IPS-NIHi11 (cell line): ENCODE measurements at regions not wholly inside any gene's neighbourhood (a gene's known extent, or its start where the extent isn't known, plus 50 kb on each side); places are given as distances from the start of the nearest gene placed in this dataset.
"Not testable (repeated sequence)": the region's sequence is repeated elsewhere in the genome, so short reads cannot be mapped to it uniquely, and the experiment has no call there.

ENCODE experiments used
- DNase-seq: peaks from one replicate; pipeline ENCODE4 v3.0.0; 2012; ENCODE audit warnings: mixed read lengths, low spot score

DNA sequence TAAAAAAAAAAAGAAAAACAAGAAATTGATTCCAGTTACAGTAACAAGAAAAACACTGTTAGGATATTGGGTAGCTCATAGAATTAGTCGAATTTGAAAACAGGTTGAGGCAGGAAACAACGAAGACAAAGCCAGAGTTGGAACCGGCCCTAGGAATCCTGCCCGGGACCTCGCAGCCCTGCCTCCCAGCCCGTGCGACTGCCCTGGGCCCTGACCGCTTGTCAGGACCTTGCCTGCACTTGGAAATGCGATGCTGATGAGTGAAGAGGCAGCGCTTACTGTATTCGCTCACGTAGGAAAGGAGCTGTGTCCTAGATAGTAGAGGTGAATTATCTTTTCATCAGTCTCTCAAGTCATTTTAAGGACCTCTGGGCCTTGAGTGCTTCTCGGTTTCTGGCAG is 611.7 kb upstream of the FAT1 start:
- DNase-seq: no peak

DNA sequence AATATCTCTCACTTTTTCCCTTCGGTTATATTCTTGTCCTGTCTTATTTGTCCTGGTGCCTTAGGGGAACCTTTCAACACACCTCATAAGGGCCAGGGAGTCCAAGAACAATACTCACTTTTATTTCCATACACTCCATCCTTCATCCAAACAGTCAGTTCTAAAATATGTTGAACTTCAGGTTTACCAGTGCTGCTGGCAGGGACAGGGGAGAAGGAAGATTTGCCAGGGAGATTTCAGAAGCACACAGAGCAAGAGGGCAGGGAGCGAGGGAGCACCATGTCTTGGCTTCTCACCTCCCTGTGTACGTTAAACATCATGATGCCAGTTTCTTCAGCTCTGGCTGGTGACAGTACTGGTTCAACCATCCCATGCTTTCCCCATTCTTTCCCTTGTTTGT is 631.1 kb upstream of the FAT1 start:
- no peak for DNase-seq

DNA sequence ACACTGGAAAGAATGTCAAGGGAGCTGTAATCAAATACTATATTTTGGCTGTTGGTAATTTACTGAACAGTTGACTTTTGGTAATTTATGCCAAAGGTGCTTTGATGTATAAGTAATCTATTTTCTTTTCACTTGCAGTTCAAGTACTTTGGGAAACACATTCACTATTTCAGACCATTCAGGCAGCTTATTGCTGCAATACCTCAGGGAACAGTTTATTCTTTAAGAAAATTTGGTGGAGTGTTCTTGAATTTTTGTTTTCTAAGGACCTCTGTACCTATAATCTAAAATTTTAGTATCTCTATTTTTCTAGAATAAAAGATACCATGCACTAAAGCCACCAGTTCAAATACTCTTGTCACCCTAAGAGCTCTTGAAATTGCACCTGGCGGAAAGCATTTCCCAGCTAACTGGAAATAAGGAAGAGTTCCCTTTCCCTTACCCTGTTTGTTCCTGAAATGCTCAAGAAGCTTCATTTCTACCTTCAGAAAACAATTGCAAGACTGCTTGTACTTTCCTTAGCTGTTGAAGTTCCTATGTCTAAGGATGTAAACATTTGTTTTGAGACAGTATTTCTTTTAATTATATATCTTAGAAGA is 633.5 kb upstream of the FAT1 start:
- no peak for DNase-seq

DNA sequence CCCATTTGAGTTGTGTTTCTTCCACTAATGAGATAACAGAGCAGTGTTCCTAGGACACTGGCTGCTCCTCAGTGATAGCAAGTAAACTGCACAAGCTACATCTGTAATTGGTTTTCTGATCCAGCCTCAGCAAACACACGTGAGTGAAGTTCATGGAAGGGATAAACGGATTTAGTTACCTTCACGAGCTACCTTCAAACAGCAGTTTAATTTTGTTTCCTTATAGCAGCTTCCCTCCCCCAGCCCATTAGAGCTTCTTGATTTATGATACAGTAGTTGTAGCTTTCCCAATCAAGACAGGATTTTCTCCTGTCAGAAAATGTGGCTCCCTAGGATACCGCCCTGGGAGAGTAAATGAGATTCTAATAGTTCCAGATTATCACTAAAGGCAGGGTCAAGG is 634.2 kb upstream of the FAT1 start:
- DNase-seq: no peak

DNA sequence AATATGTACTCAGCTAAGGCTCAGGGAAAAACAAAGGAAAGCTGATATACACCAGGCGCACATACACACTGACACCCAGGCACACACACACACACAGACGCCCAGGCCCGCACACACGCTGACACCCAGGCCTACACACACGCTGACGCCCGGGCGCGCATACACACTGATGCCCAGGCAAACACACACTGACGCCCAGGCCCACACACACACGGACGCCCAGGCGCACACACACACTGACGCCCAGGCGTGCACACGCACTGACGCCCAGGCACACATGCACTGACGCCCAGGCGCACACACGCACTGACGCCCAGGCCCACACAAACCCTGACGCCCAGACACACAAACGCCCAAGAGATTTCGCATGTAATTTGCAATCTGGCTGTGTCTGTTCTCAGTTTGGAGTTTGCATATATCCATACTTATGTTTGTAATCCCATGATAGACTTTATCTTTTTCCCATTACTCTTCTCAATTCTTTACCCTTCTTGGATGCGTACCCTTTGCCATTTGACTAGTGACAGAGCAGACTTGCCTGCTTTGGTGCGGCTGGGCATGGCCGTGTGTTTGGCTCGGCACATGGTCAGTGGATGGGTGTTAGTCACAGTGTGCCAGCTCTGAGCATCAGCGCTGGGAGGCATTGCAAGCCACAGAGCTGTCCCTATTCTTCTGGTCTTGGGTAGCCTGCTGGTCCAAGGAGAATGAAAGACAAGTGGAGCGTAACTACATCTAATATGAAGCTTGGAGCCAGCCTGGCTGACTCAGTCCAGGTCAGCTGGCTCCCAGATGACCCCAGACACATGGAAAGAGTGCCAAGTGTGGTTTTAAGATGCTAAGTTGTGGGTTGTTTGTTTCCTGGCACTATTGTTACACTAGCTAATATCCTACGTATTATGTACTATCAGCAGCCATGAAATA is 632.4 kb upstream of the ZFP42 start:
- no peak for DNase-seq

DNA sequence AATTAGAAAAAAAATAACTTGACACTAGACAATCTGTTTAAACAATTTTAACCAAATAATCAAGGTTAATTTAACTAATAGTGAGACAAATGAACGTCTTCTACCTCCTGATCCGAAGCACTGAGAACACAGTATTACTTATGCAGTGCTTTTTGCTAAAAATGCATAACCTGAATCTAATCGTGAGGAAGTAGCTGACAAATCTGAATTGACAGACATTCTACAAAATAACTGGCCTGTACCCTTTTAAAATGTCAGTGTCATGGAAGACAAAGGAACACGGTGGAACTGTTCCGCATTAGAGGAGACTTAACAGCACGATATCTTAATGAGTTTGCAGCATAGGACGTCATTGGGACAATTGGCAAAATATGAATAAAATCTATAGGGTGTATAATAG is 631.2 kb upstream of the ZFP42 start:
- no peak for DNase-seq

DNA sequence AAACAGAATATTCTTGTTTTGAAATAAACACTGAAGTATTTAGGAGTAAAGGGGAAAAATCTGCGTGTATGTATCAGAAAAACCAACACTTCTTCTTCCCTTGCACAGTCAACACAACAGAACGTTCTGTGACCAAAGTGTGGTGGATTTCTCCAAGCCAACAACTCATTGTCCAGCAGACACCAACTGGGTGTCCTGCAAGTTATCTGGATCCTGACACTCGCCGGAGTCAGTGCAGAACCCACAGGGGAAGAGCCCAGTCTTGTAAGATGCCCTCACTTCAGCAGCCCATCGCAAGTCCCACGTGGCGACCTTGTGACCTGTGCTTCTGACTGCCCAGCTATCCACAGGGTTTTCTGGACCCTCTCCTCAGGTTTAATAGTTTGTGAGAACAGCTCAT is 630.7 kb upstream of the ZFP42 start:
- DNase-seq: no peak

DNA sequence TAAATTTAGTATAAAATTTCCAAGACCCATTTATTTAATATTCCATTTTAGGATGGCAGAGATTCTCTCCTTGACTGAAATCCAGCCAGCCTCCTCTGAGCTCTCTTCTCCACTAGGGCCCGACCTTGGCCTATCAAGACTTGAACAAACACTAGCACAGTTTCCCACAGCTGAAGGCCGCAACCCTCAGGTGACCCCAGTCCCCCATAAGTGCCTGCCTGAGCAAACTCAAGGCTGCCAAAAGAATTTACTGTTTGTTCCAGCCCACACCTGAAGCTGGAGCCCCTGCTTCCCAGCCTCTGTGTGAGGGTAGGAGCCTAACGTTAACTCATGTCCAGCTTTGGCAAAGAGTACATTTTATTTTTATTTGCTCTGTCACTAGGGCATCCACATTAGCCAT is 629.0 kb upstream of the ZFP42 start:
- DNase-seq: no peak

DNA sequence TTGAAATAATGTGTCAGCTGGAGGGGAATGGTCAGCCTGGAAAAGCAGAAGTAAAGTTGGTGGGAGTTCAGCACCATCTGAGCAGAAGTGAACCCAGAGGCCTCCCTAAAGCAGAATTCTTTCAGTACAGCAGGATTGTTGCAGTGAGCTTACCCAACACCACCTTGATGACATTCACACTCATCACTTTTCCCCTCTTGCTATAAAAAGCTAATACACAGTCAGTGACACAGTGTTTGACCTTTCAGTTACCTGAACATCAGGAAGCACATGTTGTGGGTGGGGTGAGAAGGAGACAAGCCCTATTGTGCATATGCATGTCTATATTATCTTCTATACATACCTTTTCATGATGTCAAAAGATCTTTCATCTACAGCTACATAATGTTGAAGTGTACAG is 624.7 kb upstream of the ZFP42 start:
- no peak for DNase-seq

DNA sequence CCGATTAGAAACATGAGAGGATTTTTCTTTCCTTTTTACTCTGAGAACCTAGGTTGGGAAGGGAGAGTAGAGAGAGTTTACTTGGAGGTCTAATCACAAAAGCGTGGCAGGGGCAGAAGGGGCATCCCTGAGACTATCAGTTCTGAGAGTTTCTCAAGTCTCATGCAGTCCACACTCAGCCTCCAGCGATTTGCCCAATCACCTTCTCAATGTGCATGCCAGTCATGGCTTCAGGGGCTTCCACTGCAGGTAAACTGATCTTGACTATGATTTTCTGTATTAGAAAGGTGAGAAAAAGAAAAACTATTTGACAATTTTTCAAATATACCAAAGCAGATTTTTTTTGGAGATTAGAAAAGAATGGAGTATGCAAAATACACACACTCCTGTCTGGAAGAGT is 617.1 kb upstream of the ZFP42 start:
- no peak for DNase-seq

DNA sequence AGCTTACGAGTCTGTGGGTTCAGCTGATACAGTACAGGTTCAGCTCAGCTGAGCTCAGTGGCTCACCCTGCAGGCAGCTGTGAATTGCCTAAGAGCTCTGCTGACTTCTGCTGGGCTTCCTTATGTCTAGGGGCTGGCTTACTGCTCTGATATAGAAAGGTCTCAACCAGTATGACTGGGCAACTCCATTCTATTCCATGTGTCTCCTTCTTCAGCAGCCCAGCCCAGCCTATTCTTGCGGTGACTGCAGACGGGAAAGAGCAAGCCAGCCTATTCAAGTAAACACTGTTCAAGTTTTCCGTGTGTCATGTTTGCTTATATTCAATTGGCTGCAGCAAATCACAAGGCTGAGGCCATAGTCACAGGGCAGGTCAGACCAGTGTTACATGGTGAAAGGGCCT is 615.4 kb upstream of the ZFP42 start:
- peak; percentile 37 for DNase-seq

DNA sequence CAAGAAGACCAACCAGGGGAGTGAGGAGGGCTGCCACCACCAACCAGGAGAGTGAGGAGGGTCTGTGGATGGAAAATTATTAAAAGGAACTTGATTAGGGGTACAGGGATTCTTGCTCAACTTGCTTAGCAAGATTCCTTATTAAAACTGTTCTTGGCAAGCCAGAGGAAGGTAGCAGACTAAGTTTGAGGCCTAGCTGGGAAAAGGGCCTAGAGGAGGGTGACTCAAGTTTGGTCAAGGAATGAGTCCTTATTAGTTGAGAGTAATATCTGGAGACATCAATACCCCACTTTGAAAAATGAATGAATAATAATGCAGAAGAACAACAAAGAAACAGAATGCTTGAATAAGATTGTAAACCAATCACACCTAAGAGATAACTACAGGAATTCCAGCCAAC is 612.4 kb upstream of the ZFP42 start:
- no peak for DNase-seq

DNA sequence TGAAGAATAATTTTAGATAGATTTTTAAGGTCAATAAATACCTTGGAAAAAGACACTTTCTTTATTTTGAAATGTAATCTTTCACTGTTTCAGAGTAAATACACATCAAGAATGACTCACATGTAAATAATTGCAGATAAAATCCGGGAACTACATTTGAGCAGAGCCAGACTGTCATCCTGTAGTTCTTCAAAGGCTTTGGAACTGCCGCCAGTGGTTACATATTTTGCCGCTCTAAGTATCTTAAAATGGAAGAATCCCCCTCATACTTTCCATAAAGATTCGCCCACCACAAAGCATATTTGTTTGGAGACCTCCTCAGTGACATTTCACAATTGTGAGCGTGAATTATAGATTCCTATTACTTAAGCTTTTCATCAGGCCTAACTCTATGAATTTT is 607.8 kb upstream of the ZFP42 start:
- DNase-seq: no peak

DNA sequence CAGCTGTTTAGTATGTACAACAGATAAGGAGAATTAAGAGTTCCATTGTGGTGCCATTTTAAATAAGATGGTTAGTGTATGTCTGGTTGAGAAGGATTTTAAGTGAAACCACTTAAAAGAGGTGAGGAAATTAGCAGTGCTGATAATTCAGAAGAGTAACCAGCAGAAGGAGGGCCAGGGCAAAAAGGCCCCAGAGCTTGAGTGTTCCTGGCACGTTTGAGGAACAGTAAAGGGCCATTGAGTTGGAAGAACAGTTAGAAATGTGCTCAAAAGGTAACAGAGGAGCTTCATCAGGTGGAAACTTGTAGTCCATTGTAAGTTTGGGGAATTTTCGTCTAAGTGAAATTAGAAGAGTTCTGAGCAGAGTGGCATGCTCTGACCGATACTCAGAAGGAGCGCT is 606.2 kb upstream of the ZFP42 start:
- DNase-seq: no peak

DNA sequence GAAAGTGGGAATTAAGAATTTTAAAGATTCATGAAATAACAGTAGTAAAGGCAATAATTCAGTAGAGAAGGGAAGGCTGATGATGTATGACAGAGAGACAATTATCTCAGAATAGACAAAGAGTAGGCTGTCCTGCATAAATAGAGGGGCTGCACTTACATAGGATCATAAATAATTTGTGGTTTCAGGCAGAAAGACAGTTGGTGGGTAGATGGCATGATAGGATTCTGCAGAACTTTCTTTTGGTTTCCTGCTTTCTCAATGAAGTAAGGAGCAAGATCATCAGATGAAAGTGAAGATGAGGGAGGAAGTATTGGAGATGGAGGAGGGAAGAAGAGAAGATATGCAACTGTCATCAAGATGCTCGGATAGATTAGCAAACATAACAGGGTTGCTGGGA is 604.9 kb upstream of the ZFP42 start:
- no peak for DNase-seq

DNA sequence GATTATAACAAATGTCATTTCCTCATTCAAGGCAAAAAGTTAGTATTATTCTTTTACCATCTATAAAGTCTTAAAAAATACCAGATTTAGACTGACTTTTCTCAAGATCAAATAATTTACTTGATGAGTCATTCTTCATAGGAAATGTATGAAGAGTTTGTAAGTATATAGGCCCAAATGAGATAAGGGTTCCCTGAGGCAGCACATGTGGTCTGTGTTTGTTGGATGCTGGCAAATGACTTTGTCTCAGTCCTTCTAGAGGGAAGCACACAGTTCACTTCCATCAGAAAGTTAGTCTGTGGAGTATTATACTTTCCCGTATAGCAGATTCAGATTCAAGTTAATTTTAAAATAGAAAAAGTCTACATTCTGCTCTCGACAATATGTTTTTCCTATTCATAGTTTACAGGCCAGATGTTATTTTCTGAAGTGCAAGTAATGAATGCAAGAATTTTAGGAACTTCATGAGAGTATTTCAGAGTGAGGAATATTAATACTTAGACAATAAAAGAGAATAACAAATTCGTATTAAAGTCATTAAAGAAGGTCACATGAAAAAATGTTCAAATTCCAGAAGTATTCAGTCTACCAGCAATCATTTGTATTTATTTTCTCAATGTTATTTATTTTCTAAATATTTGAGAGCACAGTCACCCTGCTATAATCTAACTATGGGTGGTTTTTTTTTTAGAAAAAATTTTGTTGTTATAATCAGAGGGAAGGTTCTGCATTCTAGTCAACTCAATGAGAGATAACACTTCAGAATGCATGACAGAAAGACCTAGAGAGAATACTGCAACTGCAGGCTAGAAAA is 601.8 kb upstream of the ZFP42 start:
- no peak for DNase-seq

DNA sequence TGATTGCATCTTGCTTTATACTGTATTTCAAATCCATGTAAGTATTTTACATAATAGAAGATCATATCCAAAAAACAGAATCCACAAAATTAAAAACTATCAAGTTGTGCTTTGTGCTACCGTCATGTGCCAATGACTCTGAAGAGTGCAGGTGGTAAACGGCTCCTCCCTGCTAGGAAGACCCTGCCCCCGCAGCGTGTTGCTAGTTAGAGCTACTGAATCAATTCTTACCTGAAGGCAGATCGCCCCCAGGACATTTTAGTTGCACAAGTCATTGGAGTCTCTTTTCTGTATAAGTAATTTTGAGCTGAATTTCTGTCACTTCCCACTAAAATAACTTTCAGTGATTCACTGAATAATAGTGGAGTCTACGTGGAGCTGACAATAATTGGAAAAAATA is 599.5 kb upstream of the ZFP42 start:
- no peak for DNase-seq

DNA sequence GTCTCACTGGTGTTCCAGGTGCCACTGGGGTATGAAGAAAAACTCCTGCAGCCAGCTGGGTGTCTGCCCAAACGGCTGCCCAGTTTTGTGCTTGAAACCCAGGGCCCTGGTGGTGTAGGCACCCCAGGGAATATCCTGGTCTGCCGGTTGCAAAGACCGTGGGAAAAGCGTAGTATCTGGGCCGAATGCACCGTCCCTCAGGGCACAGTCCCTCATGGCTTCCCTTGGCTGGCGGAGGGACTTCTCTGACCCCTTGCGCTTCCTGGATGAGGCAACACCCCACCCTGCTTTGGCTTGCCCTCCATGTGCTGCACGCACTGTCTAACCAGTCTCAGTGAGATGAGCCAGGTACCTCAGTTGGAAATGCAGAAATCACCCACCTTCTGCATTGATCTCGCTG is 587.1 kb upstream of the ZFP42 start:
- not testable (repeated sequence) for DNase-seq

DNA sequence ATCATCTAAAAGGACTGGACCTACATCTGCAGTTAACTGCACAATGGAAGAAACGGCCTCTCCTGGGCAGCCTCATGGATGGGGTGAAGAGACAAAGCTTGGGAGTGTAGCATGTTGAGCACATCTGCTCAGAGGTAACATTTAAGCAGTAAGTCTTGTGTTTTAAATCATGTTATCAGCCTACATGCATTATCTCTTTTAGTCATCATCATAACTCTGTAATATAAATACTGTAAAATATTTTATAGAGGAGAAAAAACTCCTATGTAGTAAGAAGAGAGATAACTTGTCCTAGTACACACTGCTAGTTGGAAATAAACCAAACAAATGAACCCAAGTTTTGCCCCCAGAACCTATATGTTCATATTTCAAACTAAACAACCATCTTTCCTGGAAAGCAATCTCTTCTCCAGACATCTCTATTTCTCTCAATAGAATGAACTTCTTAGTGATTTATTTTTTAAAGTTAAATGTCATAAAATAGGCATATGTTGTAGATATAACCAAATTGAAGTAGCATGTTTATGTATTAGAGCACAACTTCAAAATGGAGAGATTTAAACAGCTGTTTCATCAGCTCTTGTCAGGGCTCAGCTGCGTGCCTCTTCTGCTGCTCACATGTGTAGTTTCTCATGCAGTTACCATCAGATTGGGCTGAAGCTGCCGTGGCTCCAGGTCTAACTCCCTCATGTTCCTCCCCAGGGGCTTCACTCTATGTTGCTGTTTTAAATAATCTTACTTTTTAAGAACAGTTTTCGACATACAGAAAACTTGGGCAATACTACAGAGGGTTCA is 581.8 kb upstream of the ZFP42 start:
- no peak for DNase-seq

DNA sequence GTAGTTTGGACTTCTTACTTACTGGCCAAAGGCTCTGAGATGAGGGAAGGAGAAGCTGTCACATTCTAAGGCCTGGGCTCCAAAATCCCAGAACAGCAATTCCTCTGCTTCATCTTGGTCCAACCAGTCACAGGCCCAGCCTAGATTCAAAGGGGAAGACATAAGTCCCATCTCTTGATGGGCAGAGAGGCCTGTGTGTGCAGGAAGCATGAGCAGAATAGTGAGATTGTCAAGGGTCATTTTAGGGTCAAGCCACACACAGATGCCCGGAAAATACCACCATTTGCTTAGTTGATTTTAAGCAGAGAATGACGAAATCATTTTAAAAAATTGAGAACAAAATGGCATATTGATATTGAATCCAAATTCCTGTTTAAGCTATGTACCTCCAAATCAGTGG is 580.9 kb upstream of the ZFP42 start:
- DNase-seq: no peak

DNA sequence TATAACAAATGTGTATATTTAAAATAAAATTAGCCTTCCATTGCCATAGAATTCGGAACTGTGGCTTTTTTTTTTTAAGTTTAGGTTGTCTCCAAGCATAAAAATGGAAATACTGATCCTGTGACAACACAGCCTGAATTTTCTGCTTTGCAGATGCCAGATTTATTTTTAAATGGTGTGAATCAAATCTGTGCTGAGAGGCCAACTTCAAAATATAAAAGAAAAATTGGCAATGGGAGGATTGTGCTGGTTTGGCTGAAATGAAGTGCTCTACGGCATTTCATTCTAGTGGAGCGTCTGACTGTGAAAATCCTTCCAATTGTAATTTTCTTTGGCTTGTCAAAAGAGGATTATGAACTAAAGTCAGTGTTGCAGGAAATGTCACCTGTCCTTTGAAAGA is 580.3 kb upstream of the ZFP42 start:
- DNase-seq: no peak

DNA sequence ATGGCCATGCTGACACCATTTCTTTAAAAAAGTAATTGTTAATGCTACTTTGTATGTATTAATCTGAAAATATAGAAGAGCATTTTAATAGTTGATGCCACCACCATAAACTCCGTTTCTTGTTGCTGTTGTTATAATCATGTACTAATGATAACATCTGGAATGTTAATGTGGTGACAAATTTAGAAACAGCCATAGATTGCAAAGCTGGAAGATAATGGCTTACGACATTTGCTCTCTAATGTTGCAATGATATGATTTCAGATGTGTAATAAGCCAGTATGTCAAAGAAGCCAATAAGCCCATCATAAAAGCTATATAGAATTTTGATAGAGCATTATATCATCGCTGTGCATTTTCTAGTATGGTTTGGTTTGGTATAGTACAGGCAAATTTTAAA is 579.4 kb upstream of the ZFP42 start:
- DNase-seq: no peak
